ENCODE measurements at regions not wholly inside any gene's neighbourhood (a gene's known extent, or its start where the extent isn't known, plus 50 kb on each side); places are given as distances from the start of the nearest gene placed in this dataset.

DNA sequence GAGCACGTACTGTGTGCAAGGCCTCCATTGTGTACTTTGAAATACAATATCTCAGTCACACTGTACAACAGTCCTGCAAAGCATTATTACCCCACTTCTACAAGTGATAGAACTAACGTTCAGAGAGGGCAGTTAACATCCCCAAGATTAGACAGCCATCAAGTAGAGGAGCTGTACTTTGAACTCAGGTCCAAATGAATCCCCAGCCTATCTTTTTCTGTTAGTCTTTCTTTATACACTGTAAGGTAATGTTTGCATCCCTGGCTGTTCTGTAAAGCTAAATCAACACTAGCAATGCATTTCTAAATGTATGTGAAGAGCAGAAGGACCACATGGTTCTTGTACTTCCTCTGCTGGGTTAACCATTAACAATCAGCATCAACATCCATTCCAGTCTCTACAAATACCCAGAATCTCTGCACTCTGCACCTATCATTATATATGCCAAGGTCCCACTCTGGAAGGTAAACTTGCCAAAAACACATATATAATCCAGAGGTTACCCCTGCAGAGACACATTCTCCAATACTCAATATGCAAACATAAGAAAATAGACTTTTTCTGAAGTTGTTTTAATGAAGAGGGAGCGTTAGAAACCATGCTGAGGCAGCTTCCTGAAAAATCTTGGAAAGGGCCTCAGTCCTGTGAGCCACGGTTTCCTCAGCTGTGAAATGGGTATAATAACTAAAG is 182.3 kb downstream of the MZT1 start:
- H3K4me3 ChIP-seq (ENCODE audit: low read depth, low read length) = no peak overlapping the region
- no peak for DNase-seq (ENCODE audit: low read depth)
- TF ChIP-seq CTCF (IDR thresholded peaks at IDR 0.05; ENCODE audit: low read depth, low read length, missing control alignments) = no peak

DNA sequence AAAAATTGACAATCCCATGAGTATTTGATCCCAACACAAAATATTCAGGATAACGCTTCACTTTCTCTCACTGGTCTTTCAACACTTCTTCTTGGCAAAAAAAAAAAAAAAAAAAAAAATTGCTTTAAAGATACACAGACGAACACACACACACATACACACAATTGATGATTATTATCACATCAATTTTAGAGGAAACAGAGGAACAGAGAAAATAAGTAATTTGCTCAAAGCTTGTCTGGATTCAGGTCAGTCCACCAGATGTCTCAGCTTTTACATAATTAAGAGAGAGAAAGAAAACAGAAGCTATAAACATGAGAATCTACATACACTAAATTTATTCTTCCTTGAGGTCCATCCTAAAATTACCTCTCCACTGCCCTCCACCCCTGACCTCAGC is 183.4 kb downstream of the MZT1 start:
- H3K4me3 ChIP-seq (ENCODE audit: low read depth, low read length) = no peak overlapping the region
- no peak for DNase-seq (ENCODE audit: low read depth)
- no peak for TF ChIP-seq CTCF (IDR thresholded peaks at IDR 0.05; ENCODE audit: low read depth, low read length, missing control alignments)

DNA sequence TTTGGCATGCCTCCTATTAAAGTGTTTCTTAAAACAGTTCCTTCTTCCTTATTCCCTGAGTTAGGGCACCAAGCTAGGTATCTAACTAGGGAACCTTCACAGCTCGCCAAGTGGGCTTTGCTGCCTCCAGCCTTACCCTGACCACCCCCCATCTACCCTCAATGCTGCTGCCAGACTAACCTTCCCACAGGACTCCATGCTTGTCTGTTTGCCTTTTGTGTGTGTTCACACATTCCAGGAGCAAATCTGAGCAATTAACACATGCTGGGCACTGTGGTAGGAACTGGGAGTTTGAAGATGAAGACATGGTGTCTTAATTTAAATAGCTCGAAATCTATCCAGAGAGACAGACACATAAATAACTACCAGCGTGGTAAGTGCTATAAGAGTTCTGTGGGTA is 185.2 kb downstream of the MZT1 start:
- DNase-seq (ENCODE audit: low read depth) = no peak

GRCh38 chr13:72541674-72542073 is 185.8 kb downstream of the MZT1 start:
- no peak overlapping the region for H3K4me3 ChIP-seq (ENCODE audit: low read depth, low read length)
- TF ChIP-seq CTCF (IDR thresholded peaks at IDR 0.05; ENCODE audit: low read depth, low read length, missing control alignments) = no peak
- DNase-seq (ENCODE audit: low read depth) = no peak

More for the DNA sequence above, 185.2 kb downstream of the MZT1 start:
- H3K4me3 ChIP-seq (ENCODE audit: low read depth, low read length) = no peak overlapping the region
- no peak for TF ChIP-seq CTCF (IDR thresholded peaks at IDR 0.05; ENCODE audit: low read depth, low read length, missing control alignments)

DNA sequence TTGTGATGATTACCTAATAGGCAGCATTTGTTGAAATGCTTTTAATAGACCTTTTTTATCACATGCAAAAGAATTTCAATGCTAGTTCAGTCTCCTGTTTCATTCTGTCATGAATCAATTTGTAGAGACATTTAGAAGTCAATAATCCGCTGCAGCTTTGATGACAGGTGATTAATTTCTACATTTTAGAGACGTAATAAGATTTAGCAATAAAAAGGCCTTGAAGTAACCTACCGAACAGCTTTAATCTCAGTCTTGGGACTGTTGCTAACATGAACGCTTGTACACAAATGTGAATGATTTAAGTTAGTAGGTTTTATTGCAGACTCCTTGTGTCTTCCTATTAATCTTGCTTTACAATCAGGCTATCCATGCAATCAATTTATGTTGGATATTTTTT is 186.5 kb downstream of the MZT1 start:
- no peak for DNase-seq (ENCODE audit: low read depth)
- H3K4me3 ChIP-seq (ENCODE audit: low read depth, low read length) = no peak overlapping the region
- TF ChIP-seq CTCF (IDR thresholded peaks at IDR 0.05; ENCODE audit: low read depth, low read length, missing control alignments) = no peak

- DNase-seq (ENCODE audit: low read depth) = no peak
- H3K4me3 ChIP-seq (ENCODE audit: low read depth, low read length) = no peak overlapping the region
- TF ChIP-seq CTCF (IDR thresholded peaks at IDR 0.05; ENCODE audit: low read depth, low read length, missing control alignments) = no peak
Observed at GRCh38 chr13:72539925-72540324, 187.5 kb downstream of the MZT1 start.

GRCh38 chr13:72537782-72538181 is 189.6 kb downstream of the MZT1 start:
- no peak for TF ChIP-seq CTCF (IDR thresholded peaks at IDR 0.05; ENCODE audit: low read depth, low read length, missing control alignments)
- no peak overlapping the region for H3K4me3 ChIP-seq (ENCODE audit: low read depth, low read length)

More at GRCh38 chr13:72537782-72538181, 189.6 kb downstream of the MZT1 start:
- no peak for DNase-seq (ENCODE audit: low read depth)
